ENCODE measurements at regions not wholly inside any gene's neighbourhood (a gene's known extent, or its start where the extent isn't known, plus 50 kb on each side); places are given as distances from the start of the nearest gene placed in this dataset.
"Not testable (repeated sequence)": the region's sequence is repeated elsewhere in the genome, so short reads cannot be mapped to it uniquely, and the experiment has no call there.

- not testable (repeated sequence) for TF ChIP-seq CHD2 (IDR thresholded peaks at IDR 0.05; ENCODE audit: borderline replicate concordance, low read depth, low read length); ZBTB33 (IDR thresholded peaks at IDR 0.05); CTCF (IDR thresholded peaks at IDR 0.05 in 2 of 3, conservative IDR thresholded peaks at IDR 0.05 in 1 of 3; ENCODE audit: control insufficient read depth in 2 of 3, extremely low read depth in 1 of 3, insufficient read depth in 1 of 3, low read depth in 3 of 3, low read length in 3 of 3); RELA (IDR thresholded peaks at IDR 0.05; ENCODE audit: borderline replicate concordance, partially characterized antibody); LARP7 (IDR thresholded peaks at IDR 0.05); ZNF592 (IDR thresholded peaks at IDR 0.05); CHD1 (IDR thresholded peaks at IDR 0.05; ENCODE audit: low read depth, low read length)
- TF ChIP-seq, protein P1, sequence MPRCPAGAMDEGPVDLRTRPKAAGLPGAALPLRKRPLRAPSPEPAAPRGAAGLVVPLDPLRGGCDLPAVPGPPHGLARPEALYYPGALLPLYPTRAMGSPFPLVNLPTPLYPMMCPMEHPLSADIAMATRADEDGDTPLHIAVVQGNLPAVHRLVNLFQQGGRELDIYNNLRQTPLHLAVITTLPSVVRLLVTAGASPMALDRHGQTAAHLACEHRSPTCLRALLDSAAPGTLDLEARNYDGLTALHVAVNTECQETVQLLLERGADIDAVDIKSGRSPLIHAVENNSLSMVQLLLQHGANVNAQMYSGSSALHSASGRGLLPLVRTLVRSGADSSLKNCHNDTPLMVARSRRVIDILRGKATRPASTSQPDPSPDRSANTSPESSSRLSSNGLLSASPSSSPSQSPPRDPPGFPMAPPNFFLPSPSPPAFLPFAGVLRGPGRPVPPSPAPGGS (IDR thresholded peaks at IDR 0.05; ENCODE audit: borderline replicate concordance, insufficient read depth, low read depth, low read length, poor library complexity, severe bottlenecking), result not testable (repeated sequence)
- TF ChIP-seq, protein P2, sequence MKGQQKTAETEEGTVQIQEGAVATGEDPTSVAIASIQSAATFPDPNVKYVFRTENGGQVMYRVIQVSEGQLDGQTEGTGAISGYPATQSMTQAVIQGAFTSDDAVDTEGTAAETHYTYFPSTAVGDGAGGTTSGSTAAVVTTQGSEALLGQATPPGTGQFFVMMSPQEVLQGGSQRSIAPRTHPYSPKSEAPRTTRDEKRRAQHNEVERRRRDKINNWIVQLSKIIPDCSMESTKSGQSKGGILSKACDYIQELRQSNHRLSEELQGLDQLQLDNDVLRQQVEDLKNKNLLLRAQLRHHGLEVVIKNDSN (IDR thresholded peaks at IDR 0.05; ENCODE audit: borderline replicate concordance, extremely low read length, insufficient read depth, low read depth, low read length), result not testable (repeated sequence)
Observed at GRCh38 chr1:192499061-192499581, 76.5 kb upstream of the RGS1 start.
